ENCODE measurements at regions not wholly inside any gene's neighbourhood (a gene's known extent, or its start where the extent isn't known, plus 50 kb on each side); places are given as distances from the start of the nearest gene placed in this dataset.

- TF ChIP-seq FOXP2 (optimal IDR thresholded peaks at IDR 0.05; ENCODE audit: borderline replicate concordance, extremely low read depth, extremely low read length, insufficient read depth) (no peak), SIN3A (IDR thresholded peaks at IDR 0.05; ENCODE audit: borderline replicate concordance, insufficient read depth, low read length) (no peak), POLR2AphosphoS5 (IDR thresholded peaks at IDR 0.05; ENCODE audit: low read depth, low read length) (no peak), TAF1 (IDR thresholded peaks at IDR 0.05; ENCODE audit: borderline replicate concordance, insufficient read depth, low read length) (no peak), REST (IDR thresholded peaks at IDR 0.05; ENCODE audit: insufficient read depth in 1 of 2, low read depth in 2 of 2, low read length in 2 of 2) (no peak)
Measured at GRCh38 chr6:119800526-119800925, 451.0 kb upstream of the MAN1A1 start.

GRCh38 chr6:119799596-119800509 lies 450.3 kb upstream of the MAN1A1 start:
- TF ChIP-seq SIN3A (IDR thresholded peaks at IDR 0.05; ENCODE audit: borderline replicate concordance, insufficient read depth, low read length) (no peak), FOXP2 (optimal IDR thresholded peaks at IDR 0.05; ENCODE audit: borderline replicate concordance, extremely low read depth, extremely low read length, insufficient read depth) (no peak), TAF1 (IDR thresholded peaks at IDR 0.05; ENCODE audit: borderline replicate concordance, insufficient read depth, low read length) (no peak), REST (IDR thresholded peaks at IDR 0.05; ENCODE audit: insufficient read depth in 1 of 2, low read depth in 2 of 2, low read length in 2 of 2) (no peak), POLR2AphosphoS5 (IDR thresholded peaks at IDR 0.05; ENCODE audit: low read depth, low read length) (no peak)

GRCh38 chr6:119791736-119792135 lies 442.2 kb upstream of the MAN1A1 start:
- TF ChIP-seq SIN3A (IDR thresholded peaks at IDR 0.05; ENCODE audit: borderline replicate concordance, insufficient read depth, low read length) (no peak), TAF1 (IDR thresholded peaks at IDR 0.05; ENCODE audit: borderline replicate concordance, insufficient read depth, low read length) (no peak), REST (IDR thresholded peaks at IDR 0.05; ENCODE audit: insufficient read depth in 1 of 2, low read depth in 2 of 2, low read length in 2 of 2) (no peak), POLR2AphosphoS5 (IDR thresholded peaks at IDR 0.05; ENCODE audit: low read depth, low read length) (no peak), FOXP2 (optimal IDR thresholded peaks at IDR 0.05; ENCODE audit: borderline replicate concordance, extremely low read depth, extremely low read length, insufficient read depth) (no peak)

GRCh38 chr6:119781365-119781764 lies 431.8 kb upstream of the MAN1A1 start:
- TF ChIP-seq SIN3A (IDR thresholded peaks at IDR 0.05; ENCODE audit: borderline replicate concordance, insufficient read depth, low read length), result no peak
- TF ChIP-seq FOXP2 (optimal IDR thresholded peaks at IDR 0.05; ENCODE audit: borderline replicate concordance, extremely low read depth, extremely low read length, insufficient read depth), result no peak
- TF ChIP-seq POLR2AphosphoS5 (IDR thresholded peaks at IDR 0.05; ENCODE audit: low read depth, low read length), result no peak
- no peak for TF ChIP-seq TAF1 (IDR thresholded peaks at IDR 0.05; ENCODE audit: borderline replicate concordance, insufficient read depth, low read length)
- no peak for TF ChIP-seq REST (IDR thresholded peaks at IDR 0.05; ENCODE audit: insufficient read depth in 1 of 2, low read depth in 2 of 2, low read length in 2 of 2)

Data from PFSK-1 (cell line).